ENCODE measurements at regions not wholly inside any gene's neighbourhood (a gene's known extent, or its start where the extent isn't known, plus 50 kb on each side); places are given as distances from the start of the nearest gene placed in this dataset.

GRCh38 chr1:221101807-221102605 is 222.8 kb downstream of the HLX start:
- peaks cover 7% of the 10 kb centered on the region for H3K4me1 Mint-ChIP-seq
- TF ChIP-seq, protein P1, sequence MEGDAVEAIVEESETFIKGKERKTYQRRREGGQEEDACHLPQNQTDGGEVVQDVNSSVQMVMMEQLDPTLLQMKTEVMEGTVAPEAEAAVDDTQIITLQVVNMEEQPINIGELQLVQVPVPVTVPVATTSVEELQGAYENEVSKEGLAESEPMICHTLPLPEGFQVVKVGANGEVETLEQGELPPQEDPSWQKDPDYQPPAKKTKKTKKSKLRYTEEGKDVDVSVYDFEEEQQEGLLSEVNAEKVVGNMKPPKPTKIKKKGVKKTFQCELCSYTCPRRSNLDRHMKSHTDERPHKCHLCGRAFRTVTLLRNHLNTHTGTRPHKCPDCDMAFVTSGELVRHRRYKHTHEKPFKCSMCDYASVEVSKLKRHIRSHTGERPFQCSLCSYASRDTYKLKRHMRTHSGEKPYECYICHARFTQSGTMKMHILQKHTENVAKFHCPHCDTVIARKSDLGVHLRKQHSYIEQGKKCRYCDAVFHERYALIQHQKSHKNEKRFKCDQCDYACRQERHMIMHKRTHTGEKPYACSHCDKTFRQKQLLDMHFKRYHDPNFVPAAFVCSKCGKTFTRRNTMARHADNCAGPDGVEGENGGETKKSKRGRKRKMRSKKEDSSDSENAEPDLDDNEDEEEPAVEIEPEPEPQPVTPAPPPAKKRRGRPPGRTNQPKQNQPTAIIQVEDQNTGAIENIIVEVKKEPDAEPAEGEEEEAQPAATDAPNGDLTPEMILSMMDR (conservative IDR thresholded peaks at IDR 0.05), result no peak
- DNase-seq, result no peak
- Histone ChIP-seq H3K4me1 (ENCODE audit: control insufficient read depth, insufficient read depth, low read length) (no peaks in the 10 kb centered on the region), H3K27me3 (ENCODE audit: control insufficient read depth, insufficient read depth, low read length, poor library complexity, severe bottlenecking) (no peaks in the 10 kb centered on the region), H3K9me3 (ENCODE audit: control insufficient read depth, low read length) (no peaks in the 10 kb centered on the region), H3K9ac (ENCODE audit: extremely low read depth, low read length, poor library complexity, severe bottlenecking) (no peak overlapping the region), H3K4me3 (ENCODE audit: low read length) (no peak overlapping the region), H3K27ac (ENCODE audit: low read depth, low read length) (no peak overlapping the region), H3K36me3 (ENCODE audit: control insufficient read depth, insufficient read depth, low read length) (no peaks in the 10 kb centered on the region)
- peaks cover 4% of the 10 kb centered on the region for H3K9me3 Mint-ChIP-seq
- H3K4me3 Mint-ChIP-seq, result no peak overlapping the region
- peaks cover 3% of the 10 kb centered on the region for H3K27me3 Mint-ChIP-seq (ENCODE audit: insufficient read depth)
- H3K36me3 Mint-ChIP-seq (ENCODE audit: low read depth), result no peaks in the 10 kb centered on the region
- H3K27ac Mint-ChIP-seq, result no peak overlapping the region

GRCh38 chr1:221104596-221104995 is 225.4 kb downstream of the HLX start:
- H3K27ac ChIP-seq (ENCODE audit: low read depth, low read length), result no peak overlapping the region
- H3K9ac ChIP-seq (ENCODE audit: extremely low read depth, low read length, poor library complexity, severe bottlenecking), result no peak overlapping the region
- WGBS, 2 experiments (ENCODE audit: insufficient coverage in 1 of 2, insufficient read length in 1 of 2), result 89 to 94% methylated on average over 3 of the region's 3 CpGs
- no peaks in the 10 kb centered on the region for H3K9me3 ChIP-seq (ENCODE audit: control insufficient read depth, low read length)
- no peak for DNase-seq
- no peaks in the 10 kb centered on the region for H3K36me3 ChIP-seq (ENCODE audit: control insufficient read depth, insufficient read depth, low read length)
- H3K4me3 ChIP-seq (ENCODE audit: low read length), result no peak overlapping the region
- peaks cover 7% of the 10 kb centered on the region for H3K4me1 Mint-ChIP-seq
- peaks cover 3% of the 10 kb centered on the region for H3K27me3 Mint-ChIP-seq (ENCODE audit: insufficient read depth)
- no peaks in the 10 kb centered on the region for H3K27me3 ChIP-seq (ENCODE audit: control insufficient read depth, insufficient read depth, low read length, poor library complexity, severe bottlenecking)
- TF ChIP-seq, protein P1 (conservative IDR thresholded peaks at IDR 0.05), result no peak
- no peaks in the 10 kb centered on the region for H3K4me1 ChIP-seq (ENCODE audit: control insufficient read depth, insufficient read depth, low read length)
- H3K36me3 Mint-ChIP-seq (ENCODE audit: low read depth), result no peaks in the 10 kb centered on the region
- no peak overlapping the region for H3K27ac Mint-ChIP-seq
- no peak overlapping the region for H3K4me3 Mint-ChIP-seq
- H3K9me3 Mint-ChIP-seq, result peaks cover under 1% of the 10 kb centered on the region

- WGBS, 2 experiments (ENCODE audit: insufficient coverage in 1 of 2, insufficient read length in 1 of 2), result 100% methylated on average over 1 of the region's 1 CpG; no CpG with 5 or more reads in 1 of the 2 experiments
- no peaks in the 10 kb centered on the region for H3K4me1 ChIP-seq (ENCODE audit: control insufficient read depth, insufficient read depth, low read length)
- TF ChIP-seq, protein P1 (conservative IDR thresholded peaks at IDR 0.05), result no peak
- no peak for DNase-seq
- peaks cover 3% of the 10 kb centered on the region for H3K27me3 Mint-ChIP-seq (ENCODE audit: insufficient read depth)
- H3K27me3 ChIP-seq (ENCODE audit: control insufficient read depth, insufficient read depth, low read length, poor library complexity, severe bottlenecking), result no peaks in the 10 kb centered on the region
- H3K4me3 ChIP-seq (ENCODE audit: low read length), result no peak overlapping the region
- H3K9ac ChIP-seq (ENCODE audit: extremely low read depth, low read length, poor library complexity, severe bottlenecking), result no peak overlapping the region
- no peak overlapping the region for H3K27ac ChIP-seq (ENCODE audit: low read depth, low read length)
- no peak overlapping the region for H3K27ac Mint-ChIP-seq
- H3K9me3 Mint-ChIP-seq, result peaks cover 2% of the 10 kb centered on the region
- H3K4me1 Mint-ChIP-seq, result peaks cover 7% of the 10 kb centered on the region
- H3K4me3 Mint-ChIP-seq, result no peak overlapping the region
- peaks cover 8% of the 10 kb centered on the region for H3K9me3 ChIP-seq (ENCODE audit: control insufficient read depth, low read length)
- H3K36me3 ChIP-seq (ENCODE audit: control insufficient read depth, insufficient read depth, low read length), result no peaks in the 10 kb centered on the region
- H3K36me3 Mint-ChIP-seq (ENCODE audit: low read depth), result no peaks in the 10 kb centered on the region
These were observed 226.3 kb downstream of the HLX start for GRCh38 chr1:221105578-221105977.
